ENCODE measurements at regions not wholly inside any gene's neighbourhood (a gene's known extent, or its start where the extent isn't known, plus 50 kb on each side); places are given as distances from the start of the nearest gene placed in this dataset.
A peak's percentile ranks its signal among the peaks of the same experiment; 100 is the strongest.

DNA sequence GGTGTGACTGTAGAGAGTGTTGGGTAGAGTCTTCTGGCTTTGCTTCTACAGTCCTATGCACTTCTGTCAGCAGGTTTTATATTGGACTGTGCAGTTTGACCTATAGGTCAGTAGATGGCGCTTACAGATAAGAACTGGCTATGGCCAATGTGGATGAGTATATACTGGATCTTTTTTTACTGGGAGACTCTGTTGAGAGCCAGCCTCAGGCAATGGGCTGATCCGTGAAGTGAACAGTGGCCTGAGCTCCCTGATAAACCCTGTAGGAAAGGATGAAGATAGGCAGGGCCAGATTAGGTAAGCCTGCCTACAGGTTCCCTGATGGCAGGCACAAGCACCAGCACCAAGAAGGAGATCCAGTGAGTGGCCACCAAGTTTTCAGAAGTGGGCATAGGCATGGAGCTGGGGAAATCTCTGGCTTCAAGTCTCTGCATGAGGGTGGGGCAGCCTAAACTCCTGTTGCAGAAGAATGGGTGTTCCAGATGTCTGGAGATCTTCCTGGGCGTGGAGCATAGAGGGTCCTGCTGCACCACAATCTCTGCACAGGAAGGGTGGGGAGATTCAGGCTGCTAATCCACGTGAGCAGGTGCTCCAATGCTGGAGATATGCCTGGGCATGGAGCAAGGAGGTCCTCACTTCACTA lies 326.0 kb upstream of the SGO1 start:
- Histone ChIP-seq H2AFZ (replicated peaks; ENCODE audit: low read length, poor library complexity) (no peak overlapping the region), H3K27me3 (ENCODE audit: control insufficient read depth, insufficient read depth, low read length) (no peaks in the 10 kb centered on the region), H4K5ac (ENCODE audit: low read depth, low read length) (no peak overlapping the region), H2BK5ac (ENCODE audit: low read depth, low read length, poor library complexity, severe bottlenecking) (no peak overlapping the region), H2AK5ac (ENCODE audit: low read depth, low read length) (no peak overlapping the region), H3K9ac (ENCODE audit: low read depth, low read length) (no peak overlapping the region), H3K14ac (replicated peaks; ENCODE audit: low read depth, low read length) (no peak overlapping the region), H2BK15ac (ENCODE audit: low read depth, low read length) (no peak overlapping the region), H2BK20ac (ENCODE audit: low read depth, low read length) (no peak overlapping the region), H3K9me3 (ENCODE audit: control insufficient read depth, insufficient read depth, low read length) (no peaks in the 10 kb centered on the region), H3K27ac (ENCODE audit: insufficient read depth, low read length) (no peak overlapping the region), H4K20me1 (ENCODE audit: insufficient read depth, low read length) (no peaks in the 10 kb centered on the region), H3K36me3 (ENCODE audit: control insufficient read depth, insufficient read depth, low read length) (no peaks in the 10 kb centered on the region), H4K8ac (ENCODE audit: low read depth in 2 of 2, low read length in 2 of 2) (no peak overlapping the region), H3K4me2 (ENCODE audit: low read depth, low read length) (no peak overlapping the region), H3K79me1 (ENCODE audit: low read depth in 1 of 2, low read length in 2 of 2) (no peaks in the 10 kb centered on the region), H2AK9ac (replicated peaks; ENCODE audit: low read depth, low read length, poor library complexity) (no peak overlapping the region), H3K18ac (ENCODE audit: low read depth, low read length) (no peak overlapping the region), H3K4ac (ENCODE audit: low read depth, low read length) (no peak overlapping the region), H3K56ac (ENCODE audit: extremely low read depth, insufficient read depth, low read length) (no peak overlapping the region), H2BK120ac (ENCODE audit: low read depth, low read length) (no peak overlapping the region), H3K23ac (ENCODE audit: low read depth, low read length) (no peak overlapping the region), H3K4me1 (ENCODE audit: control insufficient read depth, insufficient read depth, low read length) (no peaks in the 10 kb centered on the region), H4K91ac (ENCODE audit: insufficient read depth, low read depth, low read length) (no peak overlapping the region), H3K4me3 (ENCODE audit: insufficient read depth, low read depth, low read length) (no peak overlapping the region), H3K9me1 (ENCODE audit: insufficient read depth, low read length) (no peaks in the 10 kb centered on the region)
- DNase-seq (peak; percentile 58), ATAC-seq (ENCODE audit: low read depth) (peak; percentile 99)
- TF ChIP-seq POLR2A (IDR thresholded peaks at IDR 0.05; ENCODE audit: low read depth, low read length) (no peak), FOS (IDR thresholded peaks at IDR 0.05; ENCODE audit: low read depth, low read length) (no peak), RFX5 (IDR thresholded peaks at IDR 0.05; ENCODE audit: low read depth, low read length) (no peak), SMC3 (IDR thresholded peaks at IDR 0.05; ENCODE audit: low read depth, low read length) (peak; percentile 87), RAD21 (IDR thresholded peaks at IDR 0.05; ENCODE audit: low read length) (peak; percentile 93)
- TF ChIP-seq, protein P1, sequence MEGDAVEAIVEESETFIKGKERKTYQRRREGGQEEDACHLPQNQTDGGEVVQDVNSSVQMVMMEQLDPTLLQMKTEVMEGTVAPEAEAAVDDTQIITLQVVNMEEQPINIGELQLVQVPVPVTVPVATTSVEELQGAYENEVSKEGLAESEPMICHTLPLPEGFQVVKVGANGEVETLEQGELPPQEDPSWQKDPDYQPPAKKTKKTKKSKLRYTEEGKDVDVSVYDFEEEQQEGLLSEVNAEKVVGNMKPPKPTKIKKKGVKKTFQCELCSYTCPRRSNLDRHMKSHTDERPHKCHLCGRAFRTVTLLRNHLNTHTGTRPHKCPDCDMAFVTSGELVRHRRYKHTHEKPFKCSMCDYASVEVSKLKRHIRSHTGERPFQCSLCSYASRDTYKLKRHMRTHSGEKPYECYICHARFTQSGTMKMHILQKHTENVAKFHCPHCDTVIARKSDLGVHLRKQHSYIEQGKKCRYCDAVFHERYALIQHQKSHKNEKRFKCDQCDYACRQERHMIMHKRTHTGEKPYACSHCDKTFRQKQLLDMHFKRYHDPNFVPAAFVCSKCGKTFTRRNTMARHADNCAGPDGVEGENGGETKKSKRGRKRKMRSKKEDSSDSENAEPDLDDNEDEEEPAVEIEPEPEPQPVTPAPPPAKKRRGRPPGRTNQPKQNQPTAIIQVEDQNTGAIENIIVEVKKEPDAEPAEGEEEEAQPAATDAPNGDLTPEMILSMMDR (conservative IDR thresholded peaks at IDR 0.05; ENCODE audit: low read depth, low read length): peak; percentile 83
- dilution Hi-C loops (cut with HindIII; ENCODE audit: low sequenced_read_pairs, unreplicated experiment): no loop called here
- in situ Hi-C loops (cut with MboI; ENCODE audit: low sequenced_read_pairs): loop anchor here (10.0 to 25.0 kb wide), 3 partner anchors 973 to 1600 kb away; no protein-coding TSS in a partner anchor
- CTCF ChIA-PET: interaction anchor here (0.6 kb wide), 1 partner anchor 155 kb away, joined by 4 read pairs; no protein-coding TSS in a partner anchor
- no TSS peak for BruUV-seq (replicated peaks)
- intact Hi-C loops (cut with micrococcal nuclease): loop anchor here (1.0 to 10.0 kb wide), 5 partner anchors 155 to 1605 kb away; no protein-coding TSS in a partner anchor
- POLR2A ChIA-PET (ENCODE audit: unreplicated experiment): no interaction called here
- 50% methylated on average over 1 of the region's 4 CpGs; no CpG with 5 or more reads in 1 of the 2 experiments for WGBS, 2 experiments (ENCODE audit: extremely low coverage in 2 of 2, insufficient read length in 1 of 2)
